GM12875 (cell line): ENCODE measurements at regions not wholly inside any gene's neighbourhood (a gene's known extent, or its start where the extent isn't known, plus 50 kb on each side); places are given as distances from the start of the nearest gene placed in this dataset.

ENCODE experiments used
- H3K4me3 ChIP-seq: one replicate; pipeline ENCODE4 v1.5.1; 2011; ENCODE audit warnings: low read depth, low read length, control low read depth
- CTCF ChIP-seq: IDR thresholded peaks from 2 replicates; pipeline ENCODE4 v1.5.1; 2011; ENCODE audit warnings: low read depth, mild to moderate bottlenecking, control low read depth, inconsistent platforms, low read length, moderate library complexity, borderline replicate concordance; ENCODE audit not compliant: insufficient read depth

DNA sequence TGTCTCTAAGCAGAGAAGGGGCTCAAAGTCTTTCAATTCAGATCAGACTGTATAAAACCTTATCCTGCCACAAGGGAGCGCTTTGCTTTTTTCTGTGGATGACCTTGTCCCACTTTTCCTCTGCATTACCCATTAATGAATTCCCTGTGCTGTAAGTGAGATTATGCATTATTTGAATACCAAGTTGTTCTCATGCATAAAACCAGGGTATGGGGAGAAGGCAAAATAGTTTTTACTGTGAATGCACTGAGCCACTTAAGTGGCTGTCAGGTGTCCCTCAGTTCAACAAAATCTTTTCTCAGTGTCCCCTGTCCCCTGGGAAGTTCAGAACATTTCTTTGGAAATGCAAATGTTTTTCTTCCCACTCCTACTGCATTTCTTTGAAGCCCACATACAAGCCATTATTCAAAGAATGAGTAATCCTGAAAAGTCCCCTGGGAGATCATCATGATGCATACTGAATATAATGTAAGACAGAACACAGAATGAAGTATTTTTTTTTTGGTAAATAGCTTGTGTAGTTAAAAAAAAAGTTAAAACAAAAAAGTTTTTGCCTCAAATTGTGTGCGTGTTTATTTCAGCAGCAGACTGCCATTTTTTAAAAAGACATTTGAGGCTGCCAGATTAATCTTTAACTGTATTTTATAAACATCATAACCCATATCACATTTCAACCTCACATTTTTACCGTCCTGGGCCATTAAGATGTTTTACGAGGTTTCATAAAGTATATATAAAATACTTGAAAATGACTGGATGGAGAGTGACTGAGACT is 506.7 kb upstream of the PCDH9 start:
- no peak overlapping the region for H3K4me3 ChIP-seq
- no peak for TF ChIP-seq CTCF

DNA sequence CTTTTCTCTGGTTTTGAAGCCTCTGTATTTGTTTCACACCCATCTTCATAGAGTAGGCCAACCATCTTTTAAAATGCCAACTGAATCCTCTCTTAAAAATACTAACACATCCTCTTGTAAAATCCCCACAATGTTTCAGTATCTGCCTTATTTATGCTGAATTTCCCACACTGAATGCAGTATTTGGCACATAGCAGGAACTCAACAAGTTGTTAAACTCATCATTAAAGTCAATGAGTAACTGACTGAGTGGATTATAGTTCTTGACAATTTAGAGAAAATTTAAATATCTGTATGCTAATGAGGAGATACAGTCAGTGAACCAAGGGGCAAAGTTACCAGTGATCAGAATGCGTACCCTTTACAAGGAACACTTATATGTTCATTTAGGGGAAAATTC is 505.5 kb upstream of the PCDH9 start:
- TF ChIP-seq CTCF, result no peak
- H3K4me3 ChIP-seq, result no peak overlapping the region

DNA sequence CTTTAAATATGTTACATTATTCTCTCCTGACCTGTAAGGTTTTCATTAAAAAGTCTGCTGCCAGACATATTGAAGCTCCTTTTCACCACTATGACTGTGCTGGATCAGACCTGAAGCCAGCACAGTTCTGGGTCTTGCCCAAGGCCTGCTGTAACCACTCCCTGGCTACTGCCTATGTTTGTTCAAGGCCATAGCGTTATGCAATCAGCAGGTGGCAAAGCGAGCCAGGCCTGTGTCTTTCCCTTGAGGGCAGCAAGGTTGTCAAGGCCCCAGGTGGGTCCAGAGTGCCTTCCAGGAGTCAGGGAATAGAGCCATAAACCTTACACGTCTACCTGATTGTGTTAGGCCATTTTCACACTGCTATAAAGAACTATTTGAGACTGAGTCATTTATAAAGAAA is 496.8 kb upstream of the PCDH9 start:
- TF ChIP-seq CTCF, result no peak

DNA sequence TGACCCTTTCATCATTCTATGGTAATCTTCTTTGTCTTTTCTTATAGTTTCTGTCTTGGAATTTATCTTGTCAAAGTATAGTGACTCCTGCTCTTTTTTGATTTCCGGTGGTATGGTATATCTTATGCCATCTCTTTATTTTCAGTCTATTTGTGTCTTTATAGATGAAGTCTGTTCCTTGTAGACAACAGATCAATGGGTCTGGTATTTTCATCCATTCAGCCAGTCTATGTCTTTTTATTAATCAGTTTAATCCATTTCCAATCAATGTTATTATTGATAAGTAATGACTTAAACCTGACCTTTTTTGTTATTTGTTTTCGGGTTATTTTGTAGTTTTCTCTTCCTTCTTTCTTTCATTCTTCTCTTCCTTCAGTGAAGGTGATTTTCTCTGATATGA is 495.9 kb upstream of the PCDH9 start:
- no peak for TF ChIP-seq CTCF
- H3K4me3 ChIP-seq, result no peak overlapping the region

More for the DNA sequence above, 496.8 kb upstream of the PCDH9 start:
- no peak overlapping the region for H3K4me3 ChIP-seq

GRCh38 chr13:67713571-67713970 is 483.4 kb upstream of the PCDH9 start:
- H3K4me3 ChIP-seq, result no peak overlapping the region
- TF ChIP-seq CTCF, result no peak

DNA sequence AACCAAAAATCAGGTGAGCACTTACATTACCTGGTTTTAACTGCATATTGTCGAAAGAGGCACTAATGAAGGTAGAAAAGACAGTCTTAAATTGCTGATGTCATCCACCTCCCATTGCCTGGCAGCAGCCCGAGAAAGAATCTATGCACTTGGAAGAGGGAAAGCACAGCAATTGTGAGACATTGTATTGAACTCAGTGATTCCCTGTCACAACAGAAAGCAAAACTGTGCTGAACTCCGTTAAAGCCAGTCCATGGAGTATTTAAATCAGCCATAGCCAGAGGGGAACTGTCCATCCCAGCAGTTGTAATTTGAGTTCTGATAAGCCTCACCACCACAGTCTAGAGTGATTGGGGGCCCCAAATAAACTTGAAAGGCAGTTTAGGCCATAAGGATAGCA is 466.6 kb upstream of the PCDH9 start:
- no peak overlapping the region for H3K4me3 ChIP-seq
- no peak for TF ChIP-seq CTCF

GRCh38 chr13:67664502-67664901 is 434.4 kb upstream of the PCDH9 start:
- H3K4me3 ChIP-seq, result no peak overlapping the region
- no peak for TF ChIP-seq CTCF
